Esophagus muscularis mucosa (tissue), 4 donors: ENCODE measurements at regions not wholly inside any gene's neighbourhood (a gene's known extent, or its start where the extent isn't known, plus 50 kb on each side); places are given as distances from the start of the nearest gene placed in this dataset.

Experiments
- DNase-seq: peaks from one replicate; pipeline ENCODE4 v3.0.0-alpha.2; 2017; ENCODE audit errors: extremely low spot score
- H3K27ac ChIP-seq, 4 donors: fragments of 200-600 bp; sonication (generic); replicated peaks in 1 of 4; 1 replicate in 3 of 4; 2 replicates in 1 of 4; pipeline ENCODE4 v1.5.1; 2016 to 2019; ENCODE audit warnings: mild to moderate bottlenecking in 1 of 4
- H3K27me3 ChIP-seq, 4 donors: fragments of 200-600 bp; sonication (generic); one replicate each; pipeline versions ENCODE4 v1.5.1 to v1.6.0; 2016 to 2019
- H3K36me3 ChIP-seq, 4 donors: fragments of 200-600 bp; sonication (generic); one replicate each; pipeline ENCODE4 v1.5.1; 2016 to 2019
- H3K4me1 ChIP-seq, 4 donors: fragments of 200-600 bp; sonication (generic); one replicate each; pipeline ENCODE4 v1.5.1; 2016 to 2019
- H3K4me3 ChIP-seq, 4 donors: fragments of 200-600 bp; sonication (generic); 1 replicate in 2 of 4; 2 replicates in 2 of 4; pipeline ENCODE4 v1.5.1; 2016 to 2019; ENCODE audit warnings: mild to moderate bottlenecking in 4 of 4, moderate library complexity in 1 of 4
- H3K9me3 ChIP-seq, 4 donors: fragments of 200-600 bp; sonication (generic); 1 replicate in 3 of 4; 2 replicates in 1 of 4; pipeline ENCODE4 v1.5.1; 2016 to 2019
- CTCF ChIP-seq, 3 experiments: fragments of 200-600 bp in 2 of 3; fragments of 450-650 bp in 1 of 3; sonication (generic) in 2 of 3; IDR thresholded peaks; one replicate each; pipeline ENCODE4 v1.5.1; 2017 to 2019; ENCODE audit warnings: antibody characterized with exemption in 3 of 3, mild to moderate bottlenecking in 2 of 3, moderate library complexity in 1 of 3
- EP300 ChIP-seq: sonication (generic); formaldehyde crosslinking; IDR thresholded peaks from one replicate; pipeline ENCODE4 v1.6.1; 2017; ENCODE audit warnings: antibody characterized with exemption
- POLR2A ChIP-seq: fragments of 450-650 bp; IDR thresholded peaks from one replicate; pipeline ENCODE4 v1.6.1; 2017; ENCODE audit warnings: antibody characterized with exemption, moderate library complexity, mild to moderate bottlenecking, low read depth
- POLR2AphosphoS5 ChIP-seq, 2 donors: sonication (generic); formaldehyde crosslinking; IDR thresholded peaks; one replicate each; pipeline ENCODE4 v1.6.1; 2017; ENCODE audit warnings: antibody characterized with exemption in 2 of 2
- WGBS: methylation state at CpG from one replicate; pipeline ENCODE4 v1.1.5; 2018; 5-methylcytosine and 5-hydroxymethylcytosine counted together
- intact Hi-C: fragments of 100-400 bp; cut with DNase I; formaldehyde crosslinking; loops from one replicate; pipeline ENCODE4 v1.15.1; 2023

GRCh38 chrX:124555036-124555595 lies 208.8 kb downstream of the SH2D1A start:
- Histone ChIP-seq H3K4me3 (no peak overlapping the region), H3K9me3 (no peaks in the 10 kb centered on the region), H3K36me3 (no peaks in the 10 kb centered on the region), H3K4me1 (no peaks in the 10 kb centered on the region), H3K27ac (no peak overlapping the region), H3K27me3 (no peaks in the 10 kb centered on the region)
- intact Hi-C loops, result no loop called here
- TF ChIP-seq CTCF (IDR thresholded peaks at IDR 0.05) (no peak), POLR2A (no peak), EP300 (no peak), POLR2AphosphoS5 (IDR thresholded peaks at IDR 0.05) (no peak)
- DNase-seq, result no peak
- 29% methylated on average over 2 of the region's 2 CpGs for WGBS

GRCh38 chrX:124557976-124558375 lies 211.6 kb downstream of the SH2D1A start:
- Histone ChIP-seq H3K27me3 (no peaks in the 10 kb centered on the region), H3K4me3 (no peak overlapping the region), H3K4me1 (no peaks in the 10 kb centered on the region), H3K27ac (no peak overlapping the region), H3K36me3 (no peaks in the 10 kb centered on the region), H3K9me3 (no peaks in the 10 kb centered on the region)
- 74% methylated on average over 1 of the region's 1 CpG for WGBS
- intact Hi-C loops, result no loop called here
- TF ChIP-seq POLR2AphosphoS5 (IDR thresholded peaks at IDR 0.05) (no peak), POLR2A (no peak), EP300 (no peak), CTCF (IDR thresholded peaks at IDR 0.05) (no peak)
- DNase-seq, result no peak

GRCh38 chrX:124573468-124573867 lies 227.1 kb downstream of the SH2D1A start:
- Histone ChIP-seq H3K4me3 (no peak overlapping the region), H3K4me1 (no peaks in the 10 kb centered on the region), H3K9me3 (no peaks in the 10 kb centered on the region), H3K36me3 (no peaks in the 10 kb centered on the region), H3K27ac (no peak overlapping the region), H3K27me3 (no peaks in the 10 kb centered on the region)
- intact Hi-C loops, result no loop called here
- WGBS, result 45% methylated on average over 2 of the region's 2 CpGs
- no peak for TF ChIP-seq EP300
- no peak for TF ChIP-seq CTCF (IDR thresholded peaks at IDR 0.05)
- TF ChIP-seq POLR2A, result no peak
- no peak for TF ChIP-seq POLR2AphosphoS5 (IDR thresholded peaks at IDR 0.05)
- DNase-seq, result no peak

- no peak overlapping the region for H3K27ac ChIP-seq
- DNase-seq, result no peak
- intact Hi-C loops, result no loop called here
- no peaks in the 10 kb centered on the region for H3K36me3 ChIP-seq
- no peaks in the 10 kb centered on the region for H3K9me3 ChIP-seq
- H3K27me3 ChIP-seq, result no peaks in the 10 kb centered on the region
- no peak overlapping the region for H3K4me3 ChIP-seq
- H3K4me1 ChIP-seq, result no peaks in the 10 kb centered on the region
- TF ChIP-seq POLR2AphosphoS5 (IDR thresholded peaks at IDR 0.05) (no peak), CTCF (IDR thresholded peaks at IDR 0.05) (no peak), EP300 (no peak), POLR2A (no peak)
Observed at GRCh38 chrX:124592744-124593143, 246.4 kb downstream of the SH2D1A start.

- no peak for DNase-seq
- intact Hi-C loops, result no loop called here
- no peaks in the 10 kb centered on the region for H3K9me3 ChIP-seq
- TF ChIP-seq POLR2A (no peak), CTCF (IDR thresholded peaks at IDR 0.05) (no peak), POLR2AphosphoS5 (IDR thresholded peaks at IDR 0.05) (no peak), EP300 (no peak)
- H3K27me3 ChIP-seq, result no peaks in the 10 kb centered on the region
- H3K36me3 ChIP-seq, result no peaks in the 10 kb centered on the region
- 69% methylated on average over 1 of the region's 1 CpG for WGBS
- no peak overlapping the region for H3K27ac ChIP-seq
- no peaks in the 10 kb centered on the region for H3K4me1 ChIP-seq
- H3K4me3 ChIP-seq, result no peak overlapping the region
Observed at GRCh38 chrX:124594017-124594651, 247.8 kb downstream of the SH2D1A start.
